Colonic mucosa (tissue), 4 donors: ENCODE measurements at regions not wholly inside any gene's neighbourhood (a gene's known extent, or its start where the extent isn't known, plus 50 kb on each side); places are given as distances from the start of the nearest gene placed in this dataset.

Experiments used
- DNase-seq: peaks from one replicate; pipeline ENCODE4 v3.0.0-alpha.2; 2020
- H3K27ac ChIP-seq: fragments of 200-600 bp; one replicate; pipeline ENCODE4 v1.8.0; 2021
- H3K27me3 ChIP-seq: fragments of 200-600 bp; one replicate; pipeline ENCODE4 v1.8.0; 2021
- H3K36me3 ChIP-seq: fragments of 200-600 bp; one replicate; pipeline ENCODE4 v1.8.0; 2021
- H3K4me1 ChIP-seq: fragments of 200-600 bp; one replicate; pipeline ENCODE4 v1.8.0; 2021; ENCODE audit warnings: mild to moderate bottlenecking
- H3K4me3 ChIP-seq: fragments of 200-600 bp; one replicate; pipeline ENCODE4 v1.8.0; 2021
- H3K9ac ChIP-seq, 2 donors: one replicate each; pipeline ENCODE4 v1.7.0; 2013; ENCODE audit warnings: control low read depth in 2 of 2, low read depth in 2 of 2, low read length in 2 of 2
- H3K9me3 ChIP-seq: fragments of 200-600 bp; one replicate; pipeline ENCODE4 v1.8.0; 2021
- CTCF ChIP-seq: fragments of 200-600 bp; IDR thresholded peaks from one replicate; pipeline ENCODE4 v1.8.0; 2022; ENCODE audit warnings: antibody characterized with exemption, mild to moderate bottlenecking
- intact Hi-C: fragments of 100-400 bp; cut with DNase I; formaldehyde crosslinking; loops from one replicate; pipeline ENCODE4 v1.14.1; 2022
- donor health status: healthy.
- donor health status: DM: no; HTN: no; CAD: no.
- donor health status: DM: no; HTN: no; CAD: no.

GRCh38 chr3:193829781-193830180, 236.8 kb downstream of the OPA1 start:
- no peak overlapping the region for H3K27ac ChIP-seq
- no peaks in the 10 kb centered on the region for H3K27me3 ChIP-seq
- no peak overlapping the region for H3K4me3 ChIP-seq
- intact Hi-C loops = no loop called here
- TF ChIP-seq CTCF = no peak
- DNase-seq = no peak
- H3K9me3 ChIP-seq = no peaks in the 10 kb centered on the region
- H3K9ac ChIP-seq = no peak overlapping the region
- H3K4me1 ChIP-seq = no peaks in the 10 kb centered on the region
- no peaks in the 10 kb centered on the region for H3K36me3 ChIP-seq

DNA sequence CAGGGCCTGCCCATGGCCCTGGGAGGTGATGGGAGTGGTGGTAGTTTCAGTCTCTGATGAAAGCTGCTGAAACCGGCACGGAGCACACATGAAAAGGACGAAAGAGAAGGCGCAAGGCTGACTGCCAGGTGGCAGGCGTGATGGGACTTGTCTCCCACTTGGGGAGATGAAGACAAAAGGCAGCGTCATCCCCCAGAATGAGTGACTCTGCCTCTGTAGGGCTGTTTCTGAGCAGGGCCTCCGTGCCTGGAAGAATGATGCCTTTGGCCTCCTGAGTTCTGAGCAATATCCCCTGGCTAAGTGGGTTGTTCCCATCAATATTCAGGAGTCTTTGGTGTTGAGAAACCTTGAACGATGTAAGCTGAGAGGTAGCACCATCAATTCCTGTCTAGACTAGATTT, 237.8 kb downstream of the OPA1 start:
- Histone ChIP-seq H3K9me3 (no peaks in the 10 kb centered on the region), H3K4me3 (no peak overlapping the region), H3K27ac (no peak overlapping the region), H3K27me3 (no peaks in the 10 kb centered on the region), H3K36me3 (no peaks in the 10 kb centered on the region), H3K4me1 (no peaks in the 10 kb centered on the region), H3K9ac (no peak overlapping the region)
- DNase-seq = no peak
- TF ChIP-seq CTCF = no peak
- intact Hi-C loops = no loop called here

- Histone ChIP-seq H3K27ac (peak overlapping the region; percentile 25), H3K4me1 (no peaks in the 10 kb centered on the region), H3K27me3 (no peaks in the 10 kb centered on the region), H3K36me3 (no peaks in the 10 kb centered on the region), H3K9me3 (no peaks in the 10 kb centered on the region), H3K9ac (no peak overlapping the region), H3K4me3 (no peak overlapping the region)
- DNase-seq = no peak
- intact Hi-C loops = no loop called here
- no peak for TF ChIP-seq CTCF
Observed at GRCh38 chr3:193831495-193832455, 238.8 kb downstream of the OPA1 start.

GRCh38 chr3:193832833-193833413, 239.9 kb downstream of the OPA1 start:
- Histone ChIP-seq H3K9me3 (no peaks in the 10 kb centered on the region), H3K36me3 (no peaks in the 10 kb centered on the region), H3K4me3 (no peak overlapping the region), H3K4me1 (no peaks in the 10 kb centered on the region), H3K27ac (no peak overlapping the region), H3K9ac (no peak overlapping the region), H3K27me3 (no peaks in the 10 kb centered on the region)
- TF ChIP-seq CTCF = no peak
- DNase-seq = no peak
- intact Hi-C loops = no loop called here

GRCh38 chr3:193833592-193833991, 240.6 kb downstream of the OPA1 start:
- no peaks in the 10 kb centered on the region for H3K27me3 ChIP-seq
- DNase-seq = no peak
- intact Hi-C loops = no loop called here
- no peak for TF ChIP-seq CTCF
- no peaks in the 10 kb centered on the region for H3K36me3 ChIP-seq
- H3K9ac ChIP-seq = no peak overlapping the region
- H3K4me1 ChIP-seq = no peaks in the 10 kb centered on the region
- H3K4me3 ChIP-seq = no peak overlapping the region
- H3K9me3 ChIP-seq = no peaks in the 10 kb centered on the region
- no peak overlapping the region for H3K27ac ChIP-seq
